LHCN-M2 (cell line): ENCODE measurements at regions not wholly inside any gene's neighbourhood (a gene's known extent, or its start where the extent isn't known, plus 50 kb on each side); places are given as distances from the start of the nearest gene placed in this dataset.
A peak's percentile ranks its signal among the peaks of the same experiment; 100 is the strongest.

Experiments used
- DNase-seq: peaks from one replicate; pipeline ENCODE4 v3.0.0-alpha.2; 2012; ENCODE audit warnings: low read depth

DNA sequence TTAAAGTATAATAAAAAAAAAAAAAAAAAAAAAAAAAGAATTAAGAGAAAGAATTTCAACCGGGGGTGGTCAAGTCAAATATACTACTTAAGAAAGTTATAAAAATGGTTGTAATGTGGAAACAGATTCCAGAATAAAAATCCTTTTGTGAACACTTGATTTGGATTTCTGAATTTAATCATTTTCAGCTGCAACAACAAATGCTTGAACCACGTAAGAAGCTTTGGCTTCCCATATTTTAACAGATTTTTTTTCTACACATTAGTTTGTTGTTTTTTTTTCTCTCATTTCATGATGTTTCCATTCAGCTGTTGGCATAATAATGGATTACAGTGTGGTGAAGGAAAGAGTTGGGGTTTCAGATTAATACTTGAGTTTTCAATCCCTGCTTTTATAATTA is 137.3 kb upstream of the AGR3 start:
- DNase-seq: peak; percentile 27

DNA sequence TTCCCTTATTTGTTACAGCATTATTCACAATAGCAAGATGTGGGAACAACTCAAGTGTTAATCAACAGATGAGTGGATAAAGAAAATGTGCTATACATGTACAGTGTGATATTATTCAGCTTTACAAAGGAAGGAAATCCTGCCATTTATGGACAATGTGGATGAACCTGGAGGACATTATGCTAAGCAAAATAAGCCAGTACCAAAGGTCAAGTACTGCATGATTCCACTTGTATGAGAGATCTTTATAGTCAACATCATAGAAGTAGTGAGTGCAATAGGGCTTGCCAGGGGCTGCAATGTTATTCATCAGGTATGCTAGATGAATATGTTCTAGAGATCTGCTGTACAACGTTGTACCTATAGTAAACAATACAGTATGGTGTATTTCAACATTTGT is 138.5 kb upstream of the AGR3 start:
- no peak for DNase-seq

DNA sequence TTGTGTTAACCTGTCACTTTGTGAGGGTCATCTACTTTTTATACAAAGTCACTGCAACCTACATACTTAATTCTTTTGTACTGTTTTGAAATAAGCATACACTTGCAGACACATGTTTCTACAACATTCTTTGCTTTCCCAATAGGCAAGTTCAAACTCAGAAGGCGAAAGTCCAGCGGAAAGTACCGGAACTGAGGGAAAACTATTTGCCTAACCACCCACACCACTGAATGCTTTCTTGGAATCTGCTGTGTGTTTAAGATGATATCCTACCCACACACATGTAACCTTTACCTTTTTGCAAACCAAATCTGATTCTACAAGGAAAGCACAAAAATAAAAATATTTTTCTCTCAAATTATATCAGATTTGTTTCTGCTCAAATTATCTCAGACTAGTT is 139.4 kb upstream of the AGR3 start:
- no peak for DNase-seq

DNA sequence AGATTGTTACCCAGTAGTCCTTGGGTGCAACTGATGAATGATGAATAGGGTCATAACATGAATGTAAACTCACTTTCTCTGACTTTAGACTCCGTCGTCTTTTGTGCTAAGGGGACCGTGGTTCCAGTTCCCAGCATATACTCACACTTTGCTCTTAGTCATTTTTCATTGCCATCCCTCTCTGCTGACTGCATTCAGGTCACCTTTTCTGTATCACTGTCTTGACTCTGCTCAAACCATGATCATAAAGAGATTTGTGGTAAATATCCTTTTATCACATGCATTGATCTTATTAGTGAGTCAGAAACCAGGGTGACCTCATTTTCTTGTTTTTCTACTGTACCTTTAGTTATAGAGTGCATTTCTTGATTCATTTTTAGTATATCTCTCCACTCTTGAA is 141.1 kb upstream of the AGR3 start:
- no peak for DNase-seq

DNA sequence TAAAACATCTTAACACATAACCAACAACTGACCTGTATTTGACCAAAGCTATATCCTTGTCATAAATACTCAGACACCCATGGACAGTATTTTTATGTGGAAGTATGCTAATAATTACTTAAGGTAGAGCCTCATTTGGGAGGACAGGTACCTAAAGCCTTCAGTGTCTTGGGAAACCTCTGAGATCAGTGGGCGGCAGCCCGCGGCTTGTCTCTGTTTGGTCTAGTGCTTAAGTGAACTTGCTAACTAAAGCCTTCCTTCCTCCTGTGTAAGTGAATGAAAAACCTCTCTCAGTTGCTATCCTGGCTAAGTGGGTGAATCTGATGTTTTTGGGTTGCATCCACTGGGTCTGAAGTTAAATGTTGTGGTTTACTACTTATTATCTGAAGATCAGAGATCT is 144.5 kb upstream of the AGR3 start:
- no peak for DNase-seq

DNA sequence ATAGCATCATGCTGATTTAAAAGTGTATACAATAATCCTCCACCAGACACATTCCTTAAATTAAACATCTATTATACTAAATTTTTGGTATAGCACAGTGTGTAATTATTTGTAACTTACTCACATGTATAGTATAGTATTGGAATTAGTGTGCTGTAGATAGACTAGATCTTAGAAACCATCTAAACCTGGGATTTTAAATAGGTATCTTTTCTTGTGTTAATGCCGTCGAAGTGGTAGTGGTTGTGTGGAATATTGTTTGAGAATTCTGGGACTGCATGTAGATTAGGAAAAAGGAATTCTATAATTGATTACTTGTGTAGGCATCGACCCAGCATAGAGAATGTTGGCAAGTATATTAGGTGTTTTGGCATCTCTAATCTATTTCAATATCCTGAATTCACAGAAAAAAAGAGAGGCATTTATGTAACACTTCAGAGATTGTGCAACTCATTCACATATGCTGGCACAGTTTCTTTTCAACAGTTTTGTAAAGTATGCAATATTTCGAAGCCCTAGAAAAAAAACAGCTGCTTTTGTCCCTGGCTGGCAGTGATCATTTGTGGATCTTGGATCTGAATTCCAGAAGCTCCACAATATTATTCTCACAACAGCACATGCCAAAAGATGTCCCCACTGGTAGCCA is 145.5 kb upstream of the AGR3 start:
- DNase-seq: peak; percentile 47

DNA sequence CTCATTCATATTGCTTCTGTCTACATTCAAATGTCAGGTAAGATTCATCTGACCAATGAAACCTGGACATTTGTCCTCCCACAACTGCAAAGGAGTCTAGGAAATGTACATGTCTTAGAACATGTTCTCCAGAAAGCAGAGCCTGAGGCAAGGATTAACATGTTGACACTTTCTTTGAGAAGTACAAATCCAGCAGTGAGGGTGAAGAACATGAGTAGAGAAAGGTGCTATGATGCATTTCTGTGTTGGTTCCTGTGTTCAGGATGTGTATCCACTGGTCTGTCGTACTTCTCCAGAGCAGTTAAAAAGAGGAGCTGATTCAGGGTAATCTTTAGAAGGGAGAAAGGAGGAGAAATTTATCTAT is 146.0 kb upstream of the AGR3 start:
- DNase-seq: no peak

DNA sequence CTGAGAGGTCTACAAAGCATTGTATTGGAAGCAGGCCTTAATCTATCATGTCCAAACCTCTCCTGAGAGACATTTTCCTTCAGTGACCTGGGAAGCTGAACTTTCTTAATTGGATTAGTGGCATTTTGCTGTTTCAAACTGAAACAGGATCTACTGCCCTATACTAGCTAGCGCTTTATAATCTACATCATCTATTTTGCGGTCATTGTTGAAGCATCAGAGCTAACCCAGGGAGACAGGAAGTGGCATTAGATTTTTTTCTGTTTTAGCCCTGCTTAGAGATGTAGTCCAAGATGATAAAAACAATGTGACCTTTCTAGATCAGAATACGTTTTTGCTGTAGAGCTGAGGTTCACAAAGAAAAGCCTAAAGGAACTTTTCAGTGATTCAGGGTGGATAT is 147.4 kb upstream of the AGR3 start:
- no peak for DNase-seq

DNA sequence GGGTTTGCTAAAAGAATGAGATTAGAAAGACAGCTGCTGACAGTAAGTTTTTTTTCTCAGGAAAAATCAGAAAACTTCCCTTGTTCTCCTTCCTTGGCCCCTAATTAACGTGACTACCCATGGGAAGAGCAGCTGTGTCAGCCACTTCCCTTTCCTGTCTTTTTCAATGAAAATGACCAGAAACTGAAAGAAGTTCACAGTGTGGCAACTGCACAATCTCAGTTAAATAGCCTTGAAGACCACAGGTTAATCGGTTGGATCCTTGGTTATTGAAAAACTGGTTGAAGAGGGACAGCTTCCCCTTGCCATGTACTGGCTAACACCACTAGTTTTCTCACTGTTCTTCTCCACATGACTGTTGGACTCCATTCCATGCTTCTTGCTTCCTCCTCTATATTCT is 148.8 kb upstream of the AGR3 start:
- peak; percentile 31 for DNase-seq

DNA sequence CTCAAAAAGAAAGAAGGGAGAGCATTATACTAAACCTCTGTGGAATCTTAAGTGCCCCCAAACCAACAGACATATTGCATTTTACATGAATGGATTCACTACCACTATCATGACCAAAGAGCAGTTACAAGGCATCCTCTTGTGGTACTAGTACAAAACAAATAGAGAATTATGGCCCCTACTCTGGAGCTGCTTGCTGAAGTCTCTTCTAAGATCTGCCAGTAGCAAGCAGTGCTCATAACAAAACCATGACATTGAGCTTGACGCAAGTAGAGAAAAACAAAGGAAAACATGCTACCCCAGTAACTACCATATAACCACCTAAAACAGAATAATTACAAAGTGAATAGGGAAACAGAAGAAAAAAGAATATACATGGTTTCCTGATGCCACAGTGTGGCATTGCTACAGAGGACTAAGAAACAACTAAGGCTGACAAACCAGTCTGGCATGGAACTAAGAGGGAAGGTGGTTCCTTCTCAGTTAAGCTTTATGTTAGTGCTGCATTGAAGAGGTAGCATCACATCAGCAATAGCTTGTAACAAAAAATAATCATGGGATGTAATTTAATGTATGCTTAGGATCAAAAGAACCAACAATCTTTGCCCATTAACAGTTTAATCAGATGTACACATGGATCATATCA is 150.2 kb upstream of the AGR3 start:
- no peak for DNase-seq

DNA sequence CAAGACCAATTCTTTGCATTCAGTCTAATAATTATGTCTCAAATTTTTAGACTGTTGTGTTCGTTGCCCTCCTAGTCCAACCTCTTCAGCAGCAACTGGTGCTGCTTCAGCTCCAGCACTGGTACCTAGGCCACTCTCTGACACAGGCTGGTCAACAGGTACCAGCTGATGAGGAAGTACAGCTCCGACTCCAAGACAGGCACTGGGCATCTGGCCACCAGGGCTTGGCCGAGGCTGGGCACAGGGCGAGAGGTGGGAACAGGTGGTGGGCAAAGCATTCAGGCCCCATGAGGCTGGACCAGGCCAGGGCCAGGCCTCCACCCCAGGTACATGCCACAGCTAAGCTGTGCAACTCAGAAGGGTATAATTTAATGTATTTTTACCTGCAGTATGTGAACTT is 151.5 kb upstream of the AGR3 start:
- no peak for DNase-seq

DNA sequence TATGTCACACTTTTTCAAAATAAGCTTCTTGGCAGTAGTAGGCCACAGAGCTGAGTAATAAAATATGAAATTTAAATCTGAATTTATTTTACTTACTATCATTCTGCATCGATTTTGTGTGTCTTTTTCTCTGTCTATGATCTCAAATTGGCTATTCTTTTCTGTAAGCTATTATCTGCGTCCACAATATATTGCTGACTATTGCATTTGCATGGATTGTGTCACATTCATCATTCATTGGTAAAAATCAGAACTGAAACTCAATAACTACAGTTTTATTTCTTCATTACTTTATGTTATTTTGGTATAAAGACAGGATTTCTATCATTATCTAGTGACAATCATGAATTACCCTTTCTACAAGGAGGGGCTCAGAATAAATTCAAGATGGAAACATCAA is 154.8 kb upstream of the AGR3 start:
- DNase-seq: no peak

DNA sequence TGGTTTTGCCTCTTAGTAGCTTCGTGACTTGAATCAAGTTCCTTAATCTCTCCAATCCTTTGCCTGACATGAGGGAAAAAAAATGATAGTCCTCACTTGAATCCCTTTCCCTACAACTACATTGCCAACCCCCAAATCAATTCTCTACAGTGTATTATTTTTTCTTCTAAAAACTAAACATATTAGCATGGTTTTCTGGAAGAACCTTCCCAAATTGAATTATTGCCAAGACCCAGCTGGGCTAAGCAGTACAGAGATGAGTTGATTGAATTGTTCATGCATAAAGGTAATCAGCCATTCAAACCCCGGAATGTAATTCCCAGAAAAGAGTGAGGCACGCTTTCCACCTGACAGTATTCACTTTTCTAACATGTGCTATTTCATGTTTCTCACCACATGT is 155.6 kb upstream of the AGR3 start:
- DNase-seq: no peak

DNA sequence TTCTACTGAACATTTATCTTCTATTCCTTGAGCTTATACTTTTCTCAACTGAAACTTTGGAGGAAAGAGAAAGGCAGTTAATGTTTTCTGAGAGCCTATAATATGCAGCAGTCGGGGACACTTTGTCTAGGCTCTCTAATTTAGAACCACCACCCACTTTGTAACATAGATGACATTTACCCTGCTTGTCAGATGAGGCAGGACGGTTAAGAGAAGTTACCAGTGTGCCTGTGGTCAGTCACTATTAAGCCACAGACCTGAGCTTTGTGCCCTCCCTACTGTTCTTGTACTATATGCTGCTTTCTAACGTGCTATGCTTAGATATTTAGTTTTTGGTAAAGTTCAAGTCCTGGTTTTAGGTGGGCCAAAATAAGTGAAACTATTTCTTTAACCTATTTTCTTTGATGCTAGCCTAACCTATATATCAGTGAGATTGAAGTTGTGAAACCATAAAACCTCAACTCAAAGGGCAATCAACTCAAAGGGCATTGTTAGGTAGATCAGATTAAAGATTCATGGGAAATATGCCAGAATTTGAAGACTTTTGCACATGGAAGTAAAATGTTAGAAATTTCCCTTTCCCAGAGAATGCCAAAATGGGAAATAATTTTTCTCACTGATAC is 156.5 kb upstream of the AGR3 start:
- DNase-seq: no peak

DNA sequence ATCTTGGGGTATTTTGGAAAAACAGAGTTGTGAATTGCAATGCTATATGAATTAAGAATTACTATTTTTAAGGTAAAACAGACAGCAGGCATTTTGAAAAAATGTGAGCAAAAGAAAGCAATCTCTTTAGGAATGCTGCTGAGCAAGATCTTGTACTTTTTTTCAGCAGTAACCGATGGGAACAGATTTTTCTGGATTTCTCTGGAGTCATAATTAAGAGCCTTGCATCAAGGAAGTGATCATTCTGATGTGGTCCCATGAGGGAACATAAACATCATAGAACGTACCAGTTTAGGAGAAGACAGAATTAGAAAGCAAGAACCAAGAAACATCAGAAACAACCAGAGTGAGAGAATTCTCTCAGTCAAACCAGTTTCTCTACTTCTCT is 157.0 kb upstream of the AGR3 start:
- no peak for DNase-seq

DNA sequence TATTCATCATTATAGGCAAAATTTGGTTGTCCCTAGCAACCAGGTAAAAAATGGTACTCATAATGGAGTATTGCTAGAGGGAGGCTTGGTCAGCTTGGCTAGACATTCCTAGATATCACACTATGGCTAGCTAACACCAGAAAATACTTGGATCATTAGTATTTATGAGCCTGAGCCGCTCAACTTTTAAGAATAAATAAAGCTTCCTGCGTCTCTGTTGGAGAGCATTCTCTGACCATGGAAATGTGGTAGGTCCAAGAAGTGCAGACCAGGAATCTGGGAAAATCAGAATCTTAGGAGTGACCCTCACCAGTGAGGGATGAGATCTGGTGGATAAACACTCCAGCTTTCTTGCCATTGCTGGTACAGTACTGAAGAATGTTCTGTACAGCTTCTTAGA is 157.6 kb upstream of the AGR3 start:
- no peak for DNase-seq

DNA sequence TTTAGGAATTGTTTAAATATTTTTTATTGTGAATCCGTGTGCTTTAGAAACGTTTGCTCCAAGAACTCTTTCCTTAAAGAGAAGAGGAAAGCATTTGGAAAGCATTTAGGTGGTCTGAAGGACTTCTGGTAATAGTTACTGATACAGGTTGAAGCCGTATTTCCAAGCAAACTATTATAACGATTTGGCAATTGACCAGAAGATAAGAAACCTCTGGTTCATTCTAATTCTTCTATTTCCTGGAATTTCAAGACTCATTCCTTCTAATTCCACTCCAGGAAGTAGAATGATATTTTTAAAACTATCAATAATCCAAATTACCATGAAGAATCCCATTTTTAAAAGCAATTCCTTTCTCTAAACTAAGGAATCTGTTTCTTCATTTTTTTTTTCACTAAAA is 158.9 kb upstream of the AGR3 start:
- no peak for DNase-seq

DNA sequence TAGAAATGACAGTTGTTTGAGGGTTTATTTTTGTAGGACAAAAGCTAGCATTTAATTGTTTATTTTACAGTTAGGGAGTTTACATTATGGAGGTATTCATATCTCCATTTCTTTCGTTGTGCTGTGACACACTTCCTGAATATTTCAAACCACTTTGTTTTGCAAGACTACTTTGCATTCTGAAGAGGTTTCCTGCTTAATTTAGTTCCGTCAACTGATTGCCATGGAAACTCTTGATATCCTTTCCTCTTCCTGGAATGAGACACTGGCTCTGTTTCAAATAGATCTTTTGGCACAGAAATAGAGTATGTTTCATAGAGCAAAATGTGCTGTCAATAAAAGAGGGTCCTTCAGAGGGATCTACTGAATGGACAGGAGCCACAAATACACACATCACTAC is 159.5 kb upstream of the AGR3 start:
- DNase-seq: peak; percentile 98

DNA sequence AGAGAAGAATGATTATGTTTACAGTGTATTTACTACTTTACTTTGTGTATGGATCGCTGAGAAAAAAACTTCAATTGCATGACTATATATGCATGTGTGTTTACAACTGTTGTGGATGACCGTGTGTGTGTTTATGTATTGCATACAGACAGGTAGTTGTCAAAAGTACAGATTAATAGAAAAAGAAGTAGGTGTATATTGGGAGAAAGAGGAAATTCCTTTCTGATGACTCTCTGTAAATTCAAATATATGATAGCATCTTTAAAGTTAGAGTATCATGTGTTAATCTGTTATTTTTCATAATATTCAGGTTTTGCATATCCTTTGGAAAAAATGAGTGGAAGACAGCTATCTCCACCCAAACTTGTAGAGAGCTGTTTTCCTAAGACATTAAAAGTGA is 160.4 kb upstream of the AGR3 start:
- DNase-seq: no peak

DNA sequence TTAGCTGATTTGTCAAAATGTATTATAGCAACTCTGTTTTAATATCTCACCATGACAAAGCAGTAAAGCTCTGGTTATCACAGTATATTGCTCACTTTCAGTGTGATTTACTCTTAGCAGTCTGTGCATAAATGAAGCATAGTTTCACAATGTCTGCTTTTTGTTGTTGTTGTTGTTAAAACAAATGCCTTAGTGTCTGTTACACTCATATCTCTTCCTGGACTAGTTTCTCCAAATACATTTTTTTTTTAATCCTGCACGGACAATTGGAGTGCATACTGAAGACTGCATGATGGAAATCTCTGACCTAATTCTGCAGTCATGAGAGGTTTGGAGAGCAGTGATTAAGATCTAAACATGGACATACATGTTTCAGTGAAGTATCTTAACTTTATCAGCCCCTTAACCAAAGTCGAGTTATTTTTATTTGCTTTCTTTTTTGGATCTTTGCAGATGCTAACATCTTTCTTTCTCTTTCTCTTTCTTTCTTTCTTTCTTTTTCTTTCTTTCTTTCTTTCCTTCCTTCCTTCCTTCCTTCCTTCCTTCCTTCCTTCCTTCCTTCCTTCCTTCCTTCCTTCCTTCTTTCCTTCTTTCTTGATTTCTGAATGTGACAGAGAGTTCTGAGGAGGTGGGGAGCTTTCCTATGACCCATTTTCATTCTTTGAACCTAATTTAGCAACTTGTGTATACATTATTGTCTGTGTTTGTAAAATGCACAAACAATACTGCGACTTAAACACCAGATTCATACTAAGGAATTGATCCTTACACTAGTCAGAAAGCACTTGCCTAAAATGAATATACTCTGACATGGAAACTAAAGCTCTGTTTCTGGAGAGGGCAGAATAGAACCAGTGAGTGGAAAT is 161.5 kb upstream of the AGR3 start:
- DNase-seq: peak; percentile 73

DNA sequence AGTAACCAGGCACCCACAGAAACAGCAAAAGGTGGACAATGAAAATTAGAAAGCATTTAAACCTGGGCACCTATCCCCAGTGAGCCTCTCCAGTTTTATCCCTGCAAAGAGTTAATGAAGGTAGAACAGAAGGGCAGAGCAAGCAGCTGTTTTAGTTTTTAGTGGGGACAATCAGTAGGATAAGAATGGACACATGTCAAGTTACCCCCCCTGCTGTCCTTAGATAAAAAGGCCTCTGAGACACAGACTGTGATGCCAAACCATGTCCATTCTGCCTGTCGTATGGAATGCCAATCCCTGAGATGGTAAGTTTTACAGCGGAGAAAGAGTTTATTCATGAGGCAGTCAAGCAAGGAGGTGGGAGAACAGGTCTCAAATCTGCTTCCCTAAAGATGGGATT is 162.6 kb upstream of the AGR3 start:
- peak; percentile 36 for DNase-seq

DNA sequence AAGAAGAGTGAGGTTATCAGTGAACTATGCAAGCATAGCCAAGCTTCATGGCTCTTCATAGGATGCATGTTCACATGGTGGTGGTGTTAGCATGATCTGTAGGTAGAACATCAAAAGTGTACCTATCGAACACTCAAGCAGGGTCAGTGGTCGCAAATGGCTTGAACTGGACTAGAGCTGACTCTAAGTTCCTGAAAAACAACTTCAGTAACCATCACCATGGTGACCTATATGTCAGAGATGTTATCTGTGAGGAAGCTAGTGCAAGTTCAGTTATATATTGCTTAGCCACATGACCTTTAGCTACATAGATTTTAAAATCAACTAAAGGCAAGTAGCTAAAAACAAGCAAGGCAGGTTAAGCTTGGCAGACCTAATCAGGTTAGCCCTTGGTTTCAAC is 163.1 kb upstream of the AGR3 start:
- DNase-seq: no peak

DNA sequence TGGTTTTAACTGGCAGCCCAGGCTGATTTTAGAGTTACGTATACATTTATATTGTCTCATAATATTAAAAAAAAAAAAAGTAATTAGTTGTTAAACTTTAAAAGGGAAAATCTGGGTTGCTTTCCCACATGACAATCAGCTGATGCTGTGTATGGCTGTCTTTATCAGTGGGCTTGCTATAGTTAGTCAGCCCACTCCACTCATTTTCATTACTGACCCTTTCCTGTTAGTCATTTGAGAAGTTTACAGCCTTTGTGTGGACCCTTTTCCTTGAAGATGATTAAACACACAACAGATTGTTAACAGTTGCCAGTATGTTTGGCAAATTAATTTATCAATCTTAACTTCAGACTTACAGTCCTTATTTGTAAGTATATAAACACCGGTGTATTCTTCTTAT is 164.5 kb upstream of the AGR3 start:
- DNase-seq: no peak
